ENCODE measurements at regions not wholly inside any gene's neighbourhood (a gene's known extent, or its start where the extent isn't known, plus 50 kb on each side); places are given as distances from the start of the nearest gene placed in this dataset.
A peak's percentile ranks its signal among the peaks of the same experiment; 100 is the strongest.
"Not testable (repeated sequence)": the region's sequence is repeated elsewhere in the genome, so short reads cannot be mapped to it uniquely, and the experiment has no call there.

DNA sequence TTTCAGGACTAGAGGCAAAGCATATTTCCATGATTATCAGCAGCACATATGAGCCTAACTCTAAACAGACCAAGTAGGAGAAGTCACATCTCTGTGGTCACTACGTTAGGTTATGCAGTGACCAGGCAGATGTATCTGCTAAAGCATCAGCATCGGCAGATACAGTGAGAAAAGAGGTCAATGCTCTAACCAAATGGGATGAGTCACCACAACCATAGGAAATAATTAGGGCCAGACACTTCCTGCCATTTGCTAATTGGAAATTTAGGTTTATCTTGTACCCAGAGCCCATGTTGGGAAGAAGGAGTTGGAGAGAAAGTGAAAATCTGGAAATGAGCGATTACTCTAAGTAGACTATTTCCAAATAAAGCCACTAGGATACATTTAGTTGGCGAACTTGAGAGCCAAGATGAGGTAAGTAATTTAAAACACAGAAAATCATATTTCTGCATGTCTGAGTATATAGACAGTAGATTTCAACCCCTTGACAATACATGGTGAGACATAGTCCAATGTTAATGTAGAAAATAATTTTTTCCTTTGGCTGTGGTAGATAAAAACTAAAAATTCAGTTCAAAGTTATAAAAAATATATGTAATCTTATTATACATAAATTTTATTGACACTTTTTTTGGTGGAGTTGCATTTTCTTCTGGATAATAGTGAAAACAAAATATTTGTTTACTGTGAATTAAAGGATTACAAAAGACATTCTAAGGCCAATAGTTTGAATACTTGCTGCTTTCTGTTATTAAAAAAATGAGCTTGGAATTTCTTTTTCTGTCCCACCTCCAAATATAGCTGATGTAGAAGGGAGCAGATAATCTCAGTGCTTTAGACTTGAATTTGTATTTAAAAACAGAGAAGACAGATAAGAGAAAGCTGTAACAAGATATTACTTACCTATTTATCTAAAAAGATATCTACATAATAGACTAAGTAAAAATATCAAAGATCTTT, 104.4 kb upstream of the CSNK1A1L start:
- DNase-seq = no peak

DNA sequence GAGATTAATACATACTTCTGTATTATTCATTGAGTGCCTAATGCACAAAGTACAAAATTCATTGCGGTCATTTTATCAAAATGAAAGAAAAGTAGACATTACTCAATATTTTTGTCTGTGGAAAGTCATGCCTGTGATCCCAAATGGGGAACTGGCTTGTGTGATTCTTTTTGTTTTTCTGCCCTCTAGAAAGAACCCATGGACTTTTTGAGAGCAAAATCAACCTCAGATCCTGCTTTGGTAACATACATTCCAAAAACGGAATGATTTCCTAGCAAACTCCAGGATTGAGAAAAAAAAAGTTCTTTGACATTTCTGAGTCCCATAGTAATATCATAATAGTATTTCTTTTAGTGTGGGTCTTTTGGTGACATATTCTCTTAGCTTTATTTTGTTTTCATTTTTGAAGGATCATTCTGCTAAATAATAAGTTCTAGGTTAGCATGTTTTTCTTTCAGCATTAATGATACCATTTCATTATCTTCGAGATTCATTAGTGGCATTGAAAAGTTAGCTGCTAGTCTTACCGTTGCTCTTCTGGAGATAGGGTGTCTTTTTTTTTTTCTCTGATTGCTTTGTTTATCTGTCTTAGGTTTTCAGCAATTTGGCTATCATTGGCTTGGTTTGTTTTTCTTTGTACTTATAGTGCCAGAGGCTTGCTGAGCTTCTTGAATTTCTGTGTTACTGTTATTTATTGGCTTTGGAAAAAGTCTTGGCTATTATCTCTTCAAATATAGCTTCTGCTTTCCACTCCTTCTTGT, 102.4 kb upstream of the CSNK1A1L start:
- DNase-seq = no peak

DNA sequence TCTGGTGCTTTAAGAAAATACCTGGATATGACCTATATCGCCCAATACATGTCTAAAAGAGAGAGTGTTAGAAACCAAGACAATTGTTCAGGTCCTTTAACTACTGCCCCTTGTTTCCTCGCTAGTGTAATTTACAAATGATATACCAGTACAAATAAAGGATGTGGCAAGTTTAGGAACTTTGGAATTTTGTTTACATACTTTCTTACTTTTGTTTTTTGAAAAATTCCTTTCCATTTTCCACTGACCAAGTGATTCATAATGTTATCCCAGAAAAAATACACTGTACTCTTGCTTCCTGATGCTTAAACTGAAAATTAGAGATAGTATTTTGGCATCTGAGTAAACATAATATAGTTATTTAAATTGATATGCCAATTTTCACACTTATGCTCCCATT, 96.8 kb upstream of the CSNK1A1L start:
- DNase-seq = no peak

DNA sequence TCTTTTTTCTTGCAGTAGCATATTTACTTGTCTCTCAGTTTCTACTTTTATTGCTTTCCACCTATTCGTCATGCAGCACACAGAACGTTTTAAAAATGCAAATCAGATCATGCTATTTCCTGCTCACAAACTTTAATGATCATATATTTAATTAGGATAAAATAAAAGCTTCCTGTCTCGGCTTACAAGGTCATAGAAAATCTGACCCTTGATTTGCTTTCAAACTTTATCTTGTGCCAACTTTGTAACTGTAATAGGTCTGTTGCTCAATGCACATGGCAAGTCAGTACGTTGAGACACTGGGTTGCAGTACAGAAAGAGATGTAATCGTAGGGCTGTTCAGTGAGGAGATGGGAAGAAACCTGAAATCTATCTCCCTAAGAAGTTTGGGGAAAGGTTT, 95.6 kb upstream of the CSNK1A1L start:
- DNase-seq = no peak

DNA sequence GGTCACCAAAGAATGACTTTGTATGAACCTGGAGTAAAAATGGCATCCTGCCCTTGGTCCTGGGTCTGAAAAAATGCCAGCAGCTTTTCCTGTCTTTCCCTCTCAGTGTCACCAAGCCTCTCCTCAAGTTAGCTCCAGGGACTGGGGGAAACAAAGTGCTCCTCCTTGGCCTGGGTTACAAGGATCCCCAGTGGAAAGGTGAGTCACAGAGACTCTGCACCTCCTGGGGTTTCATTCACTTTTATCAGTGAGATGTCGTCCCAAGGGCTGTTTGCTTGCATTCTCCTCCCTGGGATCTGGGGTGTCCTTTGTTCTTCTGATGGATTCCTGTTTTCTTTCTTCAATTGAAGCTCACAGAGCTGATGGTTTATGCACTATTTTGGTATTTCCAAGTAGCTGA, 93.2 kb upstream of the CSNK1A1L start:
- no peak for DNase-seq

DNA sequence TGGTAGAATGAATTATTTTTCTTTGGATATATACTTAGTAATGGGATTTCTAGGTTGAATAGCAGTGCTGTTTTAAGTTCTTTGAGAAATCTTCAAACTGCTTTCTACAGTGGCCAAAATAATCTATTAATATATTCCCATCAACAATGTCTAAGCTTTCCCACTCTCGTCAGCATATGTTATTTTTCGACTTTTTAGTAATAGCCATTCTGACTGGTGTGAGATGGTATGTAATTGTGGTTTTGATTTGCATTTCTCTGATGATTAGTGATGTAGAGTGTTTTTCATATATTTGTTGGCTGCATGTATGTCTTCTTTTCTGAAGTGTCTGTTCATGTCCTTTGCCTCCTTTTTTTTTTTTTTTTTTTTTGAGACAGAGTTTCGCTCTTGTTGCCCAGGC, 90.2 kb upstream of the CSNK1A1L start:
- DNase-seq = no peak

DNA sequence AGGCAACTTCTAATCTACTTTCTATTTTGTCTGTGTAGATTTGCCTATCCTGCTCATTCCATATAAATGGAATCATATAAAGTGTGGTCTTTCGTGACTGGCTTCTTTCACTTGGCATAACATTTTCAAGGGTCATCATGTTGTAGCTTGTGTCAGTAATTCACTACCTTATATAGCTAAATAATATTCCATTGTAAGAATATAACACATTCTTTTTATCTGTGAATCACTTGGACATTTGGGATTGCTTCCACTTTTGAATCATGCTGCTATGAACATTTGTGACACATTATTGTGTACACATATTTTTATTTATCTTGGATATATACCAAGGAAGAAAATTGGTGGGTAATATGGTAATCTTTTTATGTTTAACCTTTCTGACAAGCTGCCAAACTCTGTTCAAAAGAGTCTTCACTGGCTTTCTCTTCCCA, 89.0 kb upstream of the CSNK1A1L start:
- no peak for DNase-seq

DNA sequence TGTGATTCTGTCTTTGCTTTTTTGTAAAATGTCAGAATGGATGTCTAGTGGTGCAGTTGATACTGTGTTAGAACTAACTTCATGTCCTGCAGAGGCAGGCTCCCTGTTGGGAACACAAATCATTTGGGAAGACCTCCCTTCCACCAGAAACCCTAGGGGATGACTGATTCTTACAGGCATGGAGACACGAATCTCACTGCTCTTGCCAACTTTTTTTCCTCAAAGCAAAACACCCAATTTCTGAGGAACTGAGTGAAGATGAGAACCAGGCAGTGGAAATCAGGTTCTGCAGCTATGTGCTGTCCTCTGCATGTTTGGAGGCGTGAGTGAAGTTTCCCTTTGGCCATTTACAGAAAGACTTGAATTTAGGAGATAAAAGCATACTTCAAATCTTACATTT, 87.5 kb upstream of the CSNK1A1L start:
- no peak for DNase-seq

DNA sequence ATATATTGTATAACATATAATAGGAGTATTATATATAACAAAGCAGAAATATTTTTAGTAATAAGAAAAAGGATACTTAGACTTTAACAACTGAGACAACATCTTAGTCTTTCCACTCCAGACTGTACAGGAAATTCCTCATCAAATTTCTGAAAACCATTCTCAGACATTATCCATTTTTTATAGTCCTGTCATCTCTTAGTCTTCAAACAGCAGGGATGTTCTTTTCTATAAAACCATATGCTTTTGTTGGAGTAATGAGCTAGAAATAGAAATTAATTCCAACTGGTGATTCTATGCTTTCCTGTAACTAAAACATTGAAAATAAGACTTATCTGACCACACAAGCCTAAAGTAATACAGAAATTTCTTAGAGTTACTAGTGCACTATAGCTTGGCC, 82.2 kb upstream of the CSNK1A1L start:
- DNase-seq = no peak

DNA sequence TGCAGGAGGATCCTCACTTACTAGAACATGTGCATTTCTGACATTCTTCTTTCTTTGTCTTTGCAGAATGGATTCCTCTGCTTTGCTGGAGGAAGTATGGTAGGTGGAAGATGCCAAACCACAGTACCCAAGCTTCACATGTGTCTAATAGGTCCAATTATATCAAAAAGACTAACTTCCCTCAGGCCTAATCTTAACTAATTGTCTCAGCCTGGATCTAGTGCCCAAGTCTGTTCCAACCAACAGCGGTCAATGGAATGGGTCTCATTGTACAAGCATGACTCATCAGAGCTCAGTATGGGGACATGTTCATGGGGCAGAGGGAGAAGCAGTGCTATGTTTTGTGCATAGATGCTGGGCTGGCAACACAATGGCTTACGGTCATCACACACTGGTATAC, 81.6 kb upstream of the CSNK1A1L start:
- DNase-seq = no peak

DNA sequence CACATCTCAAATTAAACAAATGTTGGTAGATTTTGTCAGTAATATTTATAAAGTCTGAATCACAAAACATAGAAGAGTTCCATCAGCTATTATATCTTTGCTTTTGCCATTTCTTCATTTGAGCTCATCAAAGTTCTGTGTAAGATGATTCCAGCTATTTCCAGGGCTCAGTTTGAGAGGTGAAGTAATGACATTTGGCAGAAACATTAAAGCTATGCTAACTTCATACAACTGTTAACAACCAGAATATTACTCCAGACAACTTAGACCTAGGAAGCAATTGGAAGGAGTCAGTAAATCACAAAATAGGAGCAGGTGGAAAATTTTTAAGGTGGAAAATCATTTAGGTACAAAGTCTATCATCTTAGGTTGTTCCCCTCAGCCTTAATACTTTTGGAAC, 76.2 kb upstream of the CSNK1A1L start:
- no peak for DNase-seq

DNA sequence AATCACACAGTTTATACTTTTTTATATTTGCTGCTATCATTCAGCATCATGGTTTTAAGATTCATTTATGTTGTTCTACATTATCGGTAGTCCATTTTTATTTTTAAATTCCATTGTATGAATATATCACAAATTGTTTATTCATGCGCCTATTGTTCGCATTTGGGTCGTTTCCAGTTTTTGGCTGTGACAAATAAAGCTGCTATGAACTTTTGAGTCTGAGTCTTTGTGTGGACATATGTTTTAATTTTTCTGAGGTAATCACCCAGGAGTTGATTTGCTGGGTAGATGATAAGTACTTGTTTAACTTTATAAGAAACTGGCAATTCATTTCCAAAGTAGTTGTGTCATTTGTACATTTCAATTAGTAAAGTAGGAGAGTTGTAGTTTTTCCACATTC, 74.2 kb upstream of the CSNK1A1L start:
- DNase-seq = no peak

DNA sequence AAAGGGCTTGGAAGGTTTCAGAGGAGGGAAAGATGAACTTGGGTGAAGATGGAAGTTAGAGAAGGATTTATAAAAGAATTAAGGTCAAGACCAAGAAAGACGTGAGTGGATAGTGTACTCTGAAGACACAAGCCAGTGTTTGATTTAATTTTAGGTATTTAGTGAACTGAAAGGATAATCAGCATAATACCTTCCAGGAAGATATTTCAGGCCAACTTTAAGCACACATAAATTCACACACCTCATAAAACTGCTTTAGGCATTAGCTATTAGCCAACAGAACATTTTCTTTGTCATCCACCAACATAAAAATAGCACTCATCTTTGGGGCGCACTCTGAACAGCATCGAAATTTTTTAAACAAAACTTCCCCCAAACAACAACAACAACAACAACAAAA, 71.7 kb upstream of the CSNK1A1L start:
- no peak for DNase-seq

DNA sequence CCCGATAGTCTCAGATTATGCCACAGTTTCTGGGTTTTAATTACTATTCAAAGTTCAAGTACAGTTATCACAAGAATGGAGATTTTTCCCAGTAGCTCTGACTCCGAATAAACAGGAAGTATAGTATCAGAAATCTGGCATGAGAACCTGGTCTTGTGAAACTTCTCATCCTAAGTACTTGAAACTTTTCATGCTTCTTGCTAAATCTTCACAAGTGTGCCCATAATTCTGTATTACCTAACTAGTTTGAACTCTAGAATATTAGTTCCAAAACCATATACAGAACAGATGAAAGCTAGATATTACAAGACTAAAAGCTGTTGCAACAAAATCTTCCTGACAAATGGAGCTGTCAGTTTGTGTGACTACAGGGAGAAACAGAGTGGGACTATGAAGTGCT, 70.5 kb upstream of the CSNK1A1L start:
- DNase-seq = no peak

DNA sequence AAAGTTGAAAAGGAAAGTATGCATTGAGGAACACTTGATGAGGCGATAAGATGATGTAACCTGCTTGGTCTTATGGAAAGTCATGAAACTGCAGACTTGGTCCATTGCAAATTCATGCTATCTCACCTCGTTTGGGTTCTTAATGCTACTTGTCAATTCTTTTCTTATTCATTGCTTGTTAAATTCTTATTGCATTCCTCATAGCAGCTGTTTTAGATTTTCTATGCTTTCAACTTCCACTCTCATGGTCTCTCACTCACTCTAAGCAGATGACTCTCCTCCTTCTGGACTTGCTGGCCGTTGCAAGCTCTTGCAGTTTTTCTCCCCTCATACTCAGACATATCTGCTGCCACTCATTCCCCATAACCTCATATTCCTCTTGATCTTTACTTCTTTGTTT, 67.8 kb upstream of the CSNK1A1L start:
- DNase-seq = no peak

DNA sequence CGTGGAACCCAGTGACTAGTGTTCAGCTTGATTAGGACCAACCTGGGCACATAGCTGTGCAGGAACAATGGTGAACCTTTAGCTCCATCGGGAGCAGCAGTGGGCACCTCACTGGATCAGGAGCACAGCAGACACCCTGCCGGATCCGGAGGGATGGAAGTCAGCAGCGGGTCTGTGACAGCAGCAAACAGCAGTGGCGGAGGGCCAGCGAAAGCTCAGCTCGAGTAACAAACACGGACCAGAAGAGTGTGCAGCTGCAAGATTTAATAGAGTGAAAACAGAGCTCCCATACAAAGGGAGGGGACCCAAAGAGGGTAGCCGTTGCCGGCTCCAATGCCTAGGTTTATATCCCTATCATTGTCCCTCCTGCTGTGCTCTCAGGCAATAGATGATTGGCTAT, 66.8 kb upstream of the CSNK1A1L start:
- not testable (repeated sequence) for DNase-seq

DNA sequence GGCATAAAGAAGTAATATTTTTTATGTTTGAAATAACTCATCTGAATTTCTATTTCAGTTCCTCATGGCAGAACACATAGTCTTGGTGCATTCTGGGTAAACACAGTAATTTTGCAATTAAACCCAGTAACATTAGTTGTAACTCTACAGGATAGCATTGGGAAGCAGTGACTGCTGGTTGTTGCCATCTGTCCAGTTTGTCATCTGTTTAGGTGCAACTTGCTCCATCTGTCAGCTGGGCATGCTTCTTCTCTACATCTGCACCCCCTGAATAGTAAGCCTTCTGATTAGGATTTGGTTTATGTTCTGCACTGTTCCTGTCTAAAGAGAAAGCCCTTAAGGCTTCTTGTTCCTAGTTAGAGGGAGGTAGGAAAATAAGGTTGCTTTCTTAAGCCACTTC, 63.5 kb upstream of the CSNK1A1L start:
- DNase-seq = no peak

DNA sequence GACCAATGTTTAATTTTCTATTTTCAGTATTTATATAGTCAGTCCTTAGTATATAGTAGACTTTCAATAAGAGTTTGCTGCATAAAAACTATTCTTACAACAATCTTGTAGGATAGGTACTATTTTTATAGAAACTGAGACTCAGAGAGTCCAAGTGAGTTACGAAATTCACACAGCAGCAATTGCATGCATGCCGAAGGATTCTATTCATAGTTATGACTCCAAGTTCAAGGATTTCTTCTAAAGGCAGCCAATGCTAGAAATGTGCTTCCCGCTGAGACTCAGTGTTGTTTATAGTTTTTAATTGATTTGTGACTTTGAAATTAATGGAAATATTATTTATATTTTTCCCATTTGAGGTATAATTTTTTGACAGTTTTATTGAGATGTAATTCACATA, 62.7 kb upstream of the CSNK1A1L start:
- no peak for DNase-seq

DNA sequence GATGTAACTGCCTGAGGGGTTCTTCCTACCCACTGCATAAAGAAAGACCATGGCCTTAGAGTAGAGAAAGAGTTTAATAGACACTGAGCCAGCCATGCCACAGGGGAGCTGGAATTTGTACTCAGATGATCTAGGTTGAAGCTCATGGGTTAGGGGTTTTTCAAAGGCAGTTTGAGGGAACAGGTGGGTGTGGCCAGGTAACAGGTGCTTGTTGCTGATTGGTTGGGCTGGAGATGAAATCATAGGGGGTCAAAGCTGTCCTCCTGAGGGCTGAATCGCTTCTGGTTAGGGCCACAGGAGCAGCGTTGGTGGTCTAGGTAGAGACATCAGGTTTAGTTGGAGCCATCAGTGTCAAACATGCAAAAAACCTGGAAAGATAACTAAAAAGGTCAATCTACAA, 59.2 kb upstream of the CSNK1A1L start:
- no peak for DNase-seq

DNA sequence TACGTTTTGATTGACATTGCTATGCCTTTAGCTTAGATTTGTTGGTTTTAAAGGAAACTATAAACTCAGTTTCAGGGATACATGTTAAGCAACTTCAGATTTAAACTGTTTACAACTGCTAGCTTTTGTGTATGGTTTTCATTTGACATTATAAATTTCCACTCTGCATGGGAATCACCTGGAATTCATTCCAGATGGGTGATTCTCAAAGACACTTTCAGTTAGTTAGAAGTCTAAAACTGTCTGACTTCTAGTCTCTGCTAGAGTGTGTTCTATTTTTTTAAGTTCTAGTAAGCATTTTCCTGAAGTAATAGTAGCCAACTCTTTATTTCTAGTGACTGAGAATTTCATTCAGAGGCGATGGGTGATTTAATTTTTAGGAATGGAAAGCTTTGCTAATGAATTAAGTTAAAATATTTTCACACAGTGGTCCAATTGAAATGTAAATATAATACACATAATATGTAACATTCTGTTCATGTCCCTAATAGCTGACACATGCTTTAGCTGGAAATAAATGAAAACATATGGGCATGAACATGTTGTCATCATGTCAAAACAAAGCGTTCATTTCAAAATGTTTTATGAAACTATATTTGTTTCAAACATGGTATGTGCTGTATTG, 58.3 kb upstream of the CSNK1A1L start:
- DNase-seq = no peak

DNA sequence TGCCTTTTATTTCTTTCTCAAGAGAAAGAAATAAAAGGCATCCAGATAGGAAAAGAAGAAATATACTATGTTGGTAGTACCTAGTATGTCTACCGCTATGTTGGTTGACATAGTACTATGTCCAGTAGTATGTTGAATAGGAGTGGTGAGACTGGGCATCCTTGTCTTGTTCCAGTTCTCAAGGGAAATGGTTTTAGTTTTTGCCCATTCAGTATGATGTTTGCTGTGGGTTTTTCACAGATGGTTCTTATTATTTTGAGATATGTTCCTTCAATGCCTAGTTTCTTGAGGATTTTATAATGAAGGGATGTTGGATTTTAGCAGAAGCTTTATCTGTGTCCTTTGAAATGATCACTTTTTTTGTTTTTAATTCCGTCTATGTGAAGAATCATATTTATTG, 53.0 kb upstream of the CSNK1A1L start:
- DNase-seq = no peak

DNA sequence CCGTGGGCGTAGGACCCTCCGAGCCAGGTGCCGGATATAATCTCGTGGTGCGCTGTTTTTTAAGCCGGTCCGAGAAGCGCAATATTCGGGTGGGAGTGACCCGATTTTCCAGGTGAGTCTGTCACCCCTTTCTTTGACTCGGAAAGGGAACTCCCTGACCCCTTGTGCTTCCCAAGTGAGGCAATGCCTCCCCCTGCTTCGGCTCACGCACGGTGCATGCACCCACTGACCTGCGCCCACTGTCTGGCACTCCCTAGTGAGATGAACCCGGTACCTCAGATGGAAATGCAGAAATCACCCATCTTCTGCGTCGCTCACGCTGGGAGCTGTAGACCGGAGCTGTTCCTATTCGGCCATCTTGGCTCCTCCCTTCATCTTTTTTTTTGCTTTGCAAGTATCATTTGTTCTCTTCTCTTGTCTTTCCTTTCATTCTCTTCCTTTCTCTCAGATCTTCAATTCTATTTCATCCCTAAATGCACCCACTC, 50.2 kb upstream of the CSNK1A1L start:
- peak in 1 of 2 experiments; percentile 20 for DNase-seq
